ENCODE measurements at regions not wholly inside any gene's neighbourhood (a gene's known extent, or its start where the extent isn't known, plus 50 kb on each side); places are given as distances from the start of the nearest gene placed in this dataset.

GRCh38 chr4:128570387-128570975 is 239.0 kb upstream of the JADE1 start:
- Mint-ChIP-seq H3K27me3 (ENCODE audit: low read depth) (no peaks in the 10 kb centered on the region), H3K36me3 (ENCODE audit: low read depth) (no peaks in the 10 kb centered on the region), H3K4me1 (peaks cover 69% of the 10 kb centered on the region), H3K4me3 (no peak overlapping the region), H3K27ac (peak overlapping the region; percentile 46 to 83 (median 64)), H3K9me3 (no peaks in the 10 kb centered on the region)
- no peak for TF ChIP-seq CTCF (IDR thresholded peaks at IDR 0.05; ENCODE audit: unreplicated experiment in 3 of 3)

DNA sequence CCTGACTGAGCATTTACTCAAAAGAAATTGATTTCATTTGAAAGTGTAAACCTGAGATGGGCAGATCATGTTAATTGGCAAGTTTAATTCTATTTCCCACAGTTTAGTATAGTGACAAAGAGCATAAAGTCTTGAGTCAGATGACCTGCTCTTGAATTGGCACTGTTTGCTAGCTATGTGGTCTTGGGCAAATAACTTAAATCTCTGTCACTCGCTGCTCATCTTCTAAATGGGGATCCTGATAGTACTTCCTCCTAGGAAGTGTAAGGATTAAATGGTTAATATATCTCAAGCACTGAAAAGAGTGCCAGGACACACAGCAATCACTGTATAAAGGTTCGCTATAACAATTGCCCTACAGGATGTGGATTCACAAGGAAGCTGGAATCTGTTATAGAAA is 242.8 kb upstream of the JADE1 start:
- no peak overlapping the region for H3K4me3 Mint-ChIP-seq
- no peaks in the 10 kb centered on the region for H3K9me3 Mint-ChIP-seq
- peak overlapping the region; percentile 5 to 45 (median 39) for H3K27ac Mint-ChIP-seq
- no peaks in the 10 kb centered on the region for H3K36me3 Mint-ChIP-seq (ENCODE audit: low read depth)
- no peak for TF ChIP-seq CTCF (IDR thresholded peaks at IDR 0.05; ENCODE audit: unreplicated experiment in 3 of 3)
- no peaks in the 10 kb centered on the region for H3K27me3 Mint-ChIP-seq (ENCODE audit: low read depth)
- peaks cover 60% of the 10 kb centered on the region for H3K4me1 Mint-ChIP-seq

GRCh38 chr4:128565565-128566186 is 243.8 kb upstream of the JADE1 start:
- peaks cover 62% of the 10 kb centered on the region for H3K4me1 Mint-ChIP-seq
- TF ChIP-seq CTCF (IDR thresholded peaks at IDR 0.05; ENCODE audit: unreplicated experiment in 3 of 3): peak; percentile 49 to 64 (median 60)
- no peaks in the 10 kb centered on the region for H3K9me3 Mint-ChIP-seq
- H3K27ac Mint-ChIP-seq: peak overlapping the region in 2 of 3 experiments; percentile 34 to 84
- no peak overlapping the region for H3K4me3 Mint-ChIP-seq
- H3K27me3 Mint-ChIP-seq (ENCODE audit: low read depth): no peaks in the 10 kb centered on the region
- no peaks in the 10 kb centered on the region for H3K36me3 Mint-ChIP-seq (ENCODE audit: low read depth)

DNA sequence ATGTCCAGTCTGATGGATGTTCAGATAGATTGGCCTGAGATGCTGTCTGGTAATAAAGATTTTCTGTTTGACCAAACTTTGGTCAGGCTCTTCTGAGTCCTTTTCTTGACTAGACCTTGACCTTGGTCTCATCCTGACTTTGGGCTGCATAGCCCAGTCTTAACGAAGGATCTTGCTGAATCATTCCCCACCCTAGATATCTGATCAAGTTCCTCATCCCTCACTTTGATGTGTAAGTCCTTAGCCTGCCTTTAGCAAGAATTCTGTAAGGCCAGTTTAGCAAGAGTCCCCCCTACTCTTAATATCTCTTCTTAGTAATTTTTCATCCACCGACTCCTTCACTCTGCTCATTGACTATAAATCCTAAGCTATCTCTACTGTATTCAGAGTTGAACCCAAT is 244.4 kb upstream of the JADE1 start:
- Mint-ChIP-seq H3K9me3 (no peaks in the 10 kb centered on the region), H3K4me3 (no peak overlapping the region), H3K36me3 (ENCODE audit: low read depth) (no peaks in the 10 kb centered on the region), H3K4me1 (peaks cover 56% of the 10 kb centered on the region), H3K27me3 (ENCODE audit: low read depth) (no peaks in the 10 kb centered on the region), H3K27ac (no peak overlapping the region)
- no peak for TF ChIP-seq CTCF (IDR thresholded peaks at IDR 0.05; ENCODE audit: unreplicated experiment in 3 of 3)

- no peak for TF ChIP-seq CTCF (IDR thresholded peaks at IDR 0.05; ENCODE audit: unreplicated experiment in 3 of 3)
These were observed 245.3 kb upstream of the JADE1 start for GRCh38 chr4:128564081-128564630.

More at GRCh38 chr4:128564081-128564630, 245.3 kb upstream of the JADE1 start:
- H3K36me3 Mint-ChIP-seq (ENCODE audit: low read depth): no peaks in the 10 kb centered on the region
- no peak overlapping the region for H3K4me3 Mint-ChIP-seq
- H3K27me3 Mint-ChIP-seq (ENCODE audit: low read depth): no peaks in the 10 kb centered on the region
- H3K9me3 Mint-ChIP-seq: no peaks in the 10 kb centered on the region
- H3K4me1 Mint-ChIP-seq: peaks cover 53% of the 10 kb centered on the region
- H3K27ac Mint-ChIP-seq: peak overlapping the region in 1 of 3 experiments; percentile 44
